IPS-18a (cell line): ENCODE measurements at regions not wholly inside any gene's neighbourhood (a gene's known extent, or its start where the extent isn't known, plus 50 kb on each side); places are given as distances from the start of the nearest gene placed in this dataset.

ENCODE experiments used
- H3K27ac ChIP-seq: one replicate; pipeline ENCODE4 v1.5.1; 2013; ENCODE audit warnings: low read length
- H3K27me3 ChIP-seq: one replicate; pipeline ENCODE4 v1.6.1; 2013; ENCODE audit warnings: mild to moderate bottlenecking, low read length; ENCODE audit not compliant: control insufficient read depth, insufficient read depth
- H3K36me3 ChIP-seq: one replicate; pipeline ENCODE4 v1.6.1; 2013; ENCODE audit warnings: low read depth, low read length; ENCODE audit not compliant: control insufficient read depth
- H3K4me1 ChIP-seq: one replicate; pipeline ENCODE4 v1.6.1; 2013; ENCODE audit warnings: low read depth, low read length; ENCODE audit not compliant: control insufficient read depth
- H3K4me3 ChIP-seq: one replicate; pipeline ENCODE4 v1.5.1; 2013; ENCODE audit warnings: low read length
- H3K9ac ChIP-seq: one replicate; pipeline ENCODE4 v1.6.1; 2013; ENCODE audit warnings: mild to moderate bottlenecking, low read length, moderate library complexity
- H3K9me3 ChIP-seq: one replicate; pipeline ENCODE4 v1.6.1; 2013; ENCODE audit warnings: low read depth, low read length; ENCODE audit not compliant: control insufficient read depth

DNA sequence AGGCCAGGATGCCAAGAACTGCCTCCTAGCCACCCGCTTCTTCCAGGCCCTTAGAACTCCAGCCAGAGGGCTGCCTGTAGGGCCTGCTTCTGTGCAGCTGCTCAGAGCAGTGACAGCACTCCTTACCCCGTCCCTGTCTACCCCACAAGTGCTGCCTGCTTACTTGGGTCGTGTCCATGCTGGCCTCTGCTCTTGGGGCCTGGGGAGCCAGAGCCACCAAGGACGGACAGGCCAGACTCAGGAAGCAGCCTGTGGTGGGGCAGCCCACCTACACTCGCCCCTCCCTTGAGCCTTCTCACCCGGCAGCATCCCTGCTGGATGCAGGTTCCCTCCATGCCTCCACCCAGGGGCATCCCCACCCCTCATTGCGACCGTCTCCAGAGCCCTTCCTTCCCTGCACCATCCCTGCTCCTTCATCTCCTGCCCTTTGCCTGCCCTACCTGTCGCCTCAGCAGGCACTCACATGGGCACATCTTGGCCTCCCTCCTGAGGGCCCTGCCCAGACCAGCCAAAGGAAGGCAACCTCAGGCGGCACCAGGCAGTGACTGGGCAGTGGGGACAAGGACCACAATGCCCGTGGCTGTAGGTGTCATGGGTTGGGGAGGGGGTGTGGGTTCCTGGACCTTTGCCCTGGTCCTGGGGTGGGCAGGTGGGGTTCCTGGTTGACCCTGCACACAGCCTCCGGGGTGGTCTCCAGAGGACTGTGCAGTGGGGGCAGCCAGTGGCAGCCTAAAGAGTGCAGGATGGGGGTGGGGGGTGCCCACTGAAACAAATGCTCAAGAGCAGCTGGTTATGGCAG, 78.0 kb upstream of the TNS3 start:
- H3K36me3 ChIP-seq, result no peaks in the 10 kb centered on the region
- H3K9me3 ChIP-seq, result no peaks in the 10 kb centered on the region
- no peak overlapping the region for H3K4me3 ChIP-seq
- H3K27ac ChIP-seq, result no peak overlapping the region
- H3K9ac ChIP-seq, result no peak overlapping the region
- H3K4me1 ChIP-seq, result no peaks in the 10 kb centered on the region
- H3K27me3 ChIP-seq, result no peaks in the 10 kb centered on the region

DNA sequence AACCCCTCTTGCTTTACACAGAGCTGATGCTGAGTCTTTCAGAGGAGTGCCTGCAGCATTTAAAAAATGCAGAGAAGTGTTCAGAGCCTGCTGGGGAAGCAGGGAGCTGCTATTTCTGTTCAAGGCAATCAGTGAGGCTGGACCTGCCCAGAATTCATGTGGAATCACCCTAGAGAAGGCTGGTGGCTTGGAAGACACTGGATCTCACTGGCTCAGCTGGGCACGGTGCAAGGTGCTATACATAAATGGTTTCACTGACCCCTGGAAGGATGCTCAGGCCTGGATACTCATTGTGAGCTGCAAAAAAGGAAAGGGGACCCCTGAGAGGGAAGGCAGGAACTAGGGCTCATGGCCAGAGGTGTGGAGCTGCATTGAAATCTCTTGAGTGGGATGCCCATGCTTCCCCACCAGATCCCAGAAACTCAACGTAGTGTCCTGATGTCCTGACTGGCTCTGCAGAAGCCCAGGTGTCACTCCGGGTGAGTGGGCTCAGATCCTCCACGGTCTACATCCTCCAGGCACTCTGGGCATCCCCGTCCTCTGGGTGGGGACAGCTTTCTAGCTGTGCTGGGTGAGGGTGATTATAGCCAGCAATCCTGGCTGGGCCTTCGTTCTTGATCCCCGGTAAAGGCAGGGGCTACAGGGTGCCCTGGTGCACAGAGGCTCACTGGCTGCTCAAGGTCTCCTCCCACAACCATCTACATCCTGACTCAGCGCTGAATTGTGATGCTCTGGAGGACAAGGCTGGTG, 77.2 kb upstream of the TNS3 start:
- no peak overlapping the region for H3K4me3 ChIP-seq
- no peak overlapping the region for H3K27ac ChIP-seq
- H3K9ac ChIP-seq, result no peak overlapping the region
- H3K27me3 ChIP-seq, result no peaks in the 10 kb centered on the region
- no peaks in the 10 kb centered on the region for H3K9me3 ChIP-seq
- peaks cover 4% of the 10 kb centered on the region for H3K4me1 ChIP-seq
- H3K36me3 ChIP-seq, result no peaks in the 10 kb centered on the region

DNA sequence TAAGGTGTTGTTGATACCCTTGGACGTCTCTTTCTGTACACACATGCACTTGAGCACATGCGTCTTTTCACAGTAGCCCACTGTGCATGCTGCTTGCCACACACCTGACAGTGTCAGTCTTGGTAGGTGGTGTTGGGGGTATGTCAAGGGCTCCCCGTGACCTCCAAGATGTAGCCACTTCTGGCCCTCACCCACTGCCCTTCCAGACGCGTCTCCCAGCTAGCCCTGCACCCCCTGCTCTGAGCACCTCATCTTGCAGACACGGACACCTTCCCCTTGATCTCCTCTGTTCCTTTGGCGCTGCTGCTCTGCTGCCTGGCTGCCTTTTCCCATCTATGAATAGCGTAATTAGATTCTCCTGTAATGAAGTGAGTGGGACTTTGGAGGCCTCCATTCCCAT, 75.2 kb upstream of the TNS3 start:
- H3K4me1 ChIP-seq, result peaks cover 10% of the 10 kb centered on the region
- no peak overlapping the region for H3K27ac ChIP-seq
- H3K4me3 ChIP-seq, result no peak overlapping the region
- H3K27me3 ChIP-seq, result no peaks in the 10 kb centered on the region
- H3K9ac ChIP-seq, result no peak overlapping the region
- no peaks in the 10 kb centered on the region for H3K36me3 ChIP-seq
- no peaks in the 10 kb centered on the region for H3K9me3 ChIP-seq

DNA sequence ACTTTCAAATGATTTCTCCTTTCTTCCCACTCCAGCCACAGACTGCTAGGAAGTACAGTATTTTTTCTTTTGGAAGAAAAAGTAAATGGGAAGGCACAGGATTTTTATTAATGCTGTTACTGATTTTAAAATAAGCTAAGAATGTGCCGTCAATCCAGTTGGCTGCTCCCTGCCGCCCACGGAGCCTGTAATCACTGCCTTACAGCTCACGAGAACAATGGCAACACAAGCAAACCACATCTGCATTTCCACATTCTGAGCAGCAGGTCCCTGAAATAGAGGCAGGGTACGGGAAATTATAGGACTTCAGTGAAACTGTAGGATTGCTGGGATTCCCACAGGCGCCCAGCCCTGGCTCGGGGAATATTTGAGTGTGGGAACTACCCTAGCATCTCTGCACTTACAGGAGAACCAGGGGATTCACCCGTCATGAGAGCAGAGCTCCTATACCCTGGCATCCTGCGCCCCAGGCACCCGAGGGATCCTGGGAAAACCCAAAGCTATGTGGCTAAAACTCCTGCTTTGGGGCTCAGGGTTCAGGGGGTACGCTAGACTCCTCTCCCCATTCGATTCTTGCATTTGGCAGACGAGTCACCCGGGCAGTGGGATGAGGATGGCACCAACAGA, 72.9 kb upstream of the TNS3 start:
- Histone ChIP-seq H3K9me3 (no peaks in the 10 kb centered on the region), H3K4me1 (peaks cover 10% of the 10 kb centered on the region), H3K27ac (no peak overlapping the region), H3K27me3 (no peaks in the 10 kb centered on the region), H3K36me3 (no peaks in the 10 kb centered on the region), H3K4me3 (no peak overlapping the region), H3K9ac (no peak overlapping the region)

DNA sequence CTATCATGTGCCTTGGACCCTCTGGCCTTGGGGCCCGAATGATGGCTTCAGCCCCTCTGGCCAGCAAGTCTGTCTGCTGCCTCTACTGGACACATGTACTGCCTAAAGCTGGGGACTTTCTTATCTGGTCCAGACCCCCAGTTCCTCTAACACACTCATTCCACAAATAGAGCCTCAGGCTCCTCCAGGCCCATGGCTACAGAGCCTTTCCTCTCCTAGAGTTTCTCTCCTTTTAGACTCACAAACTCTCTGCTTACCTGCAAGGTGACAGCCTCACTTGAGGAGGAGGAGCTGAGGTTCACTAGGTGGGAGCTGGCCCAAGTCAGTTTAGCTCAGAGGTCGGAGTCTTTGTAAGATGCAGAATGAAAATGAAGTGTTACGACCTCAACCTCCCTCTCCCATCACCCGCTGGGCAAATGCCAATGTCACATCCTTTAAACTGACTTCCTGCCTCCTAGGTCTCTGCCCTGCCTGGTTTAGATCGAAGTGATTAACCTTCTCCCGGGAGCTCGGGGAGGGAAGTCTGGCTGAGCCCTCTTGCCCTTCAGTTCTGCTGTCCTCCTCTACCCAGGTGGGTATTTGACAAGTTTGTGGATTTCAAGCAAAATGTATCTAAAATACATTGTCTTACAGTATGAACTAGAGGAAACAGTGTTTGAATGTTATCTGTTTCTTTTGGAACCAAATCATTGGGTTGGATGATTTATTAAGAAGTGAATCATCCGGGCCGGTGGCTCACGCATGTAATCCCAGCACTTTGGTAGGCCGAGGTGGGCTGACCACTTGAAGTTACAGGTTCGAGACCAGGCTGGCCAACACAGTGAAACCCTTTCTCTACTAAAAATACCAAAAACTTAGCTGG, 71.9 kb upstream of the TNS3 start:
- no peak overlapping the region for H3K27ac ChIP-seq
- peaks cover 10% of the 10 kb centered on the region for H3K4me1 ChIP-seq
- no peak overlapping the region for H3K9ac ChIP-seq

DNA sequence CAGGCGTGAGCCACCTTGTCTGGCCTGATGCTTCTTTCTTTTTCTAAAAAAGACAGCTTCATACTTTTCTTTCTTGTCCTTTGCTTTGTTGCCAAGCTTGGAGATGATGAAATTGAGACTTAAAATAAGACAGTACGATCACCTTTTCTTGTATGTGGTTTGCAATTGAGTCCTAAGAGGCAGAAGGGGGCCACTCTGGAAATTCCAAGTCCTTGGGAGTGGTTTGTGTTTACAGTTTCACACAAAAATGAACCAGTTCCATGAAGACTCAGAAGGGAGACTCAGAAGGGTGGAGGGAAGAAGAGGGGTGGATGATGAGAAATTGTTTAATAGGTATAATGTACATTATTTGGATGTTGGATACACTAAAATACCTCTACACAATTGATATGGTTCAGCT, 70.7 kb upstream of the TNS3 start:
- Histone ChIP-seq H3K27me3 (no peaks in the 10 kb centered on the region), H3K27ac (no peak overlapping the region), H3K4me1 (peaks cover 10% of the 10 kb centered on the region), H3K9me3 (no peaks in the 10 kb centered on the region), H3K36me3 (no peaks in the 10 kb centered on the region), H3K9ac (no peak overlapping the region), H3K4me3 (no peak overlapping the region)

More for the DNA sequence above, 71.9 kb upstream of the TNS3 start:
- H3K27me3 ChIP-seq, result no peaks in the 10 kb centered on the region
- H3K9me3 ChIP-seq, result no peaks in the 10 kb centered on the region
- H3K36me3 ChIP-seq, result no peaks in the 10 kb centered on the region
- H3K4me3 ChIP-seq, result no peak overlapping the region

DNA sequence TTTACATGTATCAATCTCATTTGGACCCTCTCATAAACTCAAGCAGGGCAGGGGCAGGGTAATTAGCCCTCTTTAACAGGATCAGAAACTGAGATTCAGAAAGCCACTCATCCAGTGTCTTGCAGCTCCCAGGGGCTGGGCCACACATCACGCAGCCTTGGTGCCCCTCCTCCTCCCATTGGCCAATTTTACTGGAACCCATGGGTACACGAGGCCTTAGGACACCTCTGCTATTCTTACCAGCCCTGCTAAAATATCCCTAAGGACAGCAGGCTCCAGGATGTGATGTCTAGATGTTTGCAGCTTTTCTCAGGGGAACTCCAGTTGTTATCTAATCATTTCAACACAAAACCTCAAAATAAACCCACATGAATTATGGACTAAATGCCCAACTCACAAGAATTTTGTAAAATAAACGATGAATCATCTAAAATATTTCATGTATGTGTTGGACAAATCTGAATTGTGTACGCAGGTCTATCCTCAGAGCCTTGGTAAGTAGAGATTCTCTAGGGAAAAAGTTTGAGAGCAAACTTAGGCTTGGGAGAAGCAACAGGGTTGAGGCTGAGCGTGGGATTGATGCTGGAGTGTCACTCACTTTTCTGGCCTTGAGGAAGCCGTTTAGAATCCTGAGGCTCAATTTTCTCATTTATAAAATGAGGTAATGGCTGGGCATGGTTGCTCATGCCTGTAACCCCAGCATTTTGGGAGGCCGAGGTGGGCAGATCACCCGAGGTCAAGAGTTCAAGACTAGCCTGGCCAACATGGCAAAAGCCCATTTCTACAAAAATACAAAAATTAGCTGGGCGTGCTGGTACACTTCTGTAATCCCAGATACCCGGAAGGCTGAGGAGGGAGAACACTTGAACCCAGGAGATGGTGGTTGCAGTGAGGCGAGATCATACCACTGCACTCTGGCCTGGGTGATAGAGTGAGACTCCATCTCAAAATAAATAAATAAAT, 69.7 kb upstream of the TNS3 start:
- no peaks in the 10 kb centered on the region for H3K9me3 ChIP-seq
- no peak overlapping the region for H3K9ac ChIP-seq
- H3K27ac ChIP-seq, result no peak overlapping the region
- H3K4me3 ChIP-seq, result no peak overlapping the region
- no peaks in the 10 kb centered on the region for H3K36me3 ChIP-seq
- no peaks in the 10 kb centered on the region for H3K27me3 ChIP-seq
- peaks cover 13% of the 10 kb centered on the region for H3K4me1 ChIP-seq

DNA sequence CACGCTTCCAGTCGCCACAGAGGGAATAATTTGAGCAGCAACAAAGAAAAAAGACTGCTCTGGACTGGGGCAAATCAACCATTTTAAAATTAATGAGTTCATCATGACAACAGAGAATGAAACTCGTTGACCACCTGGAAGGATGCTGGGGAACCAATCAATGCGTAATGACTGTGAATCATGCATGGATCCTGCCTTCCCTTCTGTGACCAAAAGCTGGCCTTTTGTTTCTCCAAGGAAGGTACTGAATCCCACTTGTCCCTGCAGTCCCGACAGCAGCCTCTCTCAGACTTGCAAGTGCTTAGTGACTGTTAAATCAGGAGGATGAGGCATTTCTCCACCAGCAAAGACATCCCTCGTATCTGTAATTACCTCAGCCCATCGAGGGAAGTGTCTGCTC, 68.0 kb upstream of the TNS3 start:
- Histone ChIP-seq H3K27me3 (no peaks in the 10 kb centered on the region), H3K27ac (no peak overlapping the region), H3K9ac (no peak overlapping the region), H3K36me3 (no peaks in the 10 kb centered on the region), H3K4me3 (no peak overlapping the region), H3K9me3 (no peaks in the 10 kb centered on the region), H3K4me1 (peaks cover 13% of the 10 kb centered on the region)

DNA sequence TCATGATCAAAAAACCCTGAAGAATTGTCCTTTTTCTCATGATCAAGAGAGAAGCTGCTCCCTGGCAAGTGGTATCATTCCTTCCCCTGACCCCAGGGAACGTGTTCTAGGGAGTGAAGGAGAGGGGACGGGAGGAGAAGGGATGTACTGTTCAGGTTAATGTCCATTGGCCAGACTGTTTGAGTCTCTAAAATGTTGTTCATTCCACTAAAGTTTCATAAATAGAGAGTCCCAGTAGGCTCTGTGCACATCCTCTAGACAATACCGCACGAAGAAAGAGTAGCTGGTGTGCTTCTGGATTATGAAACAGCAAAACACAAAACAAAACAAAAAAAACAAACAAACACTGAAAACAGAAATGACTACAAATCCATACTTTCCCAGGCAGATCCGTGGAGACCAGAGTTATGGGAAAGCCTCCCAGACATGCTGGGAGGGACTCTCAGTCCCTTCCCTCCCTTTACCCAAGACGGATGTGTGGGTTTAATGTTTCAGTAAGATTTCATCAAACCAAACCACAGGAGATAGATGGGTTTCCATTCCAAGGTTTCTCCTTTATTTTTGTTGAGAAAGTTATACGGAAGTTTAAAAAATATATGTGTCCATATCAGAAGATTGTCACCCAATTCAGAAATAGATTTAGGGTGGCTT, 66.5 kb upstream of the TNS3 start:
- H3K4me3 ChIP-seq, result no peak overlapping the region
- no peak overlapping the region for H3K27ac ChIP-seq
- no peaks in the 10 kb centered on the region for H3K36me3 ChIP-seq
- H3K9me3 ChIP-seq, result no peaks in the 10 kb centered on the region
- peaks cover 4% of the 10 kb centered on the region for H3K4me1 ChIP-seq
- no peaks in the 10 kb centered on the region for H3K27me3 ChIP-seq
- no peak overlapping the region for H3K9ac ChIP-seq

DNA sequence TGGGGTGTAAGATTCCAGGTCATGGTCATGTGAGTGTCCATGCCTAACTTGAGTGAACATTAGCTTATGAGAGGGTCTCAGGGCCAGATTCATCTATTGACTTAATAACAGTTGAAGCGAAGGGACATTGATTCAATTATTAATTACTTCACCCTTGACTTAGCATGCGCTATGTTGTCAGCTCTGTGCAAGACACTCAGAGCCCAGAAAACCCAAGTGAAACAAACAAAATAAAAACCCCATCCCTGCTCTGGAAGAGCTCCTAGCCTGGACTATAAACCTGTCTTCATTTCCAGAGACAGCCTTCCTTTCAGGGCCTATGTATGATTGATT, 66.0 kb upstream of the TNS3 start:
- no peaks in the 10 kb centered on the region for H3K9me3 ChIP-seq
- no peak overlapping the region for H3K9ac ChIP-seq
- H3K36me3 ChIP-seq, result no peaks in the 10 kb centered on the region
- H3K27me3 ChIP-seq, result no peaks in the 10 kb centered on the region
- no peak overlapping the region for H3K4me3 ChIP-seq
- no peak overlapping the region for H3K27ac ChIP-seq
- peaks cover 4% of the 10 kb centered on the region for H3K4me1 ChIP-seq
